IPS-20b (cell line): ENCODE measurements at regions not wholly inside any gene's neighbourhood (a gene's known extent, or its start where the extent isn't known, plus 50 kb on each side); places are given as distances from the start of the nearest gene placed in this dataset.

Experiments
- H3K27ac ChIP-seq: one replicate; pipeline ENCODE4 v1.5.1; 2013; ENCODE audit warnings: low read length
- H3K27me3 ChIP-seq: 2 replicates; pipeline ENCODE4 v1.6.1; 2013; ENCODE audit warnings: mild to moderate bottlenecking, low read length, inconsistent platforms; ENCODE audit not compliant: insufficient read depth
- H3K36me3 ChIP-seq: 2 replicates; pipeline ENCODE4 v1.6.1; 2013; ENCODE audit warnings: low read depth, mild to moderate bottlenecking, inconsistent platforms, low read length, moderate library complexity; ENCODE audit not compliant: insufficient read depth
- H3K4me1 ChIP-seq: 2 replicates; pipeline ENCODE4 v1.6.1; 2013; ENCODE audit warnings: mild to moderate bottlenecking, control low read depth, inconsistent platforms, low read length, moderate library complexity; ENCODE audit not compliant: insufficient read depth
- H3K4me3 ChIP-seq: 2 replicates; pipeline ENCODE4 v1.5.1; 2013; ENCODE audit warnings: mild to moderate bottlenecking, low read length, inconsistent platforms
- H3K9ac ChIP-seq: 2 replicates; pipeline ENCODE4 v1.6.1; 2013; ENCODE audit warnings: low read depth, mild to moderate bottlenecking, inconsistent platforms, low read length, moderate library complexity
- H3K9me3 ChIP-seq: 2 replicates; pipeline ENCODE4 v1.6.1; 2013; ENCODE audit warnings: mild to moderate bottlenecking, low read depth, low read length, inconsistent platforms; ENCODE audit not compliant: insufficient read depth

GRCh38 chr11:26044389-26044788 is 287.5 kb upstream of the ANO3 start:
- Histone ChIP-seq H3K36me3 (no peaks in the 10 kb centered on the region), H3K4me3 (no peak overlapping the region), H3K4me1 (no peaks in the 10 kb centered on the region), H3K27me3 (no peaks in the 10 kb centered on the region), H3K27ac (no peak overlapping the region), H3K9me3 (no peaks in the 10 kb centered on the region), H3K9ac (no peak overlapping the region)

GRCh38 chr11:26045082-26045481 is 286.8 kb upstream of the ANO3 start:
- Histone ChIP-seq H3K9ac (no peak overlapping the region), H3K27ac (no peak overlapping the region), H3K4me3 (no peak overlapping the region), H3K9me3 (no peaks in the 10 kb centered on the region), H3K4me1 (no peaks in the 10 kb centered on the region), H3K27me3 (no peaks in the 10 kb centered on the region), H3K36me3 (no peaks in the 10 kb centered on the region)

GRCh38 chr11:26048271-26048670 is 283.7 kb upstream of the ANO3 start:
- Histone ChIP-seq H3K27me3 (no peaks in the 10 kb centered on the region), H3K9me3 (no peaks in the 10 kb centered on the region), H3K9ac (no peak overlapping the region), H3K36me3 (no peaks in the 10 kb centered on the region), H3K4me1 (no peaks in the 10 kb centered on the region), H3K27ac (no peak overlapping the region), H3K4me3 (no peak overlapping the region)

GRCh38 chr11:26053966-26054365 is 278.0 kb upstream of the ANO3 start:
- Histone ChIP-seq H3K9ac (no peak overlapping the region), H3K36me3 (no peaks in the 10 kb centered on the region), H3K9me3 (no peaks in the 10 kb centered on the region), H3K4me1 (no peaks in the 10 kb centered on the region), H3K27me3 (no peaks in the 10 kb centered on the region), H3K27ac (no peak overlapping the region), H3K4me3 (no peak overlapping the region)

- no peaks in the 10 kb centered on the region for H3K9me3 ChIP-seq
- H3K27me3 ChIP-seq = no peaks in the 10 kb centered on the region
- H3K9ac ChIP-seq = no peak overlapping the region
- H3K4me1 ChIP-seq = no peaks in the 10 kb centered on the region
- H3K27ac ChIP-seq = no peak overlapping the region
- no peaks in the 10 kb centered on the region for H3K36me3 ChIP-seq
- H3K4me3 ChIP-seq = no peak overlapping the region
These were observed 269.3 kb upstream of the ANO3 start for GRCh38 chr11:26062660-26063059.

GRCh38 chr11:26063915-26064314 is 268.0 kb upstream of the ANO3 start:
- no peak overlapping the region for H3K27ac ChIP-seq
- no peak overlapping the region for H3K9ac ChIP-seq

GRCh38 chr11:26065944-26066343 is 266.0 kb upstream of the ANO3 start:
- Histone ChIP-seq H3K27ac (no peak overlapping the region), H3K27me3 (no peaks in the 10 kb centered on the region), H3K4me3 (no peak overlapping the region), H3K9me3 (no peaks in the 10 kb centered on the region), H3K4me1 (no peaks in the 10 kb centered on the region), H3K9ac (no peak overlapping the region), H3K36me3 (no peaks in the 10 kb centered on the region)

More at GRCh38 chr11:26063915-26064314, 268.0 kb upstream of the ANO3 start:
- Histone ChIP-seq H3K27me3 (no peaks in the 10 kb centered on the region), H3K4me1 (no peaks in the 10 kb centered on the region), H3K36me3 (no peaks in the 10 kb centered on the region), H3K4me3 (no peak overlapping the region), H3K9me3 (no peaks in the 10 kb centered on the region)

- Histone ChIP-seq H3K4me3 (no peak overlapping the region), H3K9me3 (no peaks in the 10 kb centered on the region), H3K9ac (no peak overlapping the region), H3K4me1 (no peaks in the 10 kb centered on the region), H3K36me3 (no peaks in the 10 kb centered on the region), H3K27me3 (no peaks in the 10 kb centered on the region), H3K27ac (no peak overlapping the region)
These were observed 261.1 kb upstream of the ANO3 start for GRCh38 chr11:26070714-26071380.

GRCh38 chr11:26072614-26073153 is 259.2 kb upstream of the ANO3 start:
- Histone ChIP-seq H3K27ac (no peak overlapping the region), H3K27me3 (no peaks in the 10 kb centered on the region), H3K9ac (no peak overlapping the region), H3K9me3 (no peaks in the 10 kb centered on the region), H3K4me3 (no peak overlapping the region), H3K4me1 (no peaks in the 10 kb centered on the region), H3K36me3 (no peaks in the 10 kb centered on the region)

- H3K4me1 ChIP-seq = no peaks in the 10 kb centered on the region
- no peak overlapping the region for H3K9ac ChIP-seq
- no peaks in the 10 kb centered on the region for H3K36me3 ChIP-seq
- no peaks in the 10 kb centered on the region for H3K9me3 ChIP-seq
- no peak overlapping the region for H3K4me3 ChIP-seq
- no peaks in the 10 kb centered on the region for H3K27me3 ChIP-seq
- no peak overlapping the region for H3K27ac ChIP-seq
These were observed 258.3 kb upstream of the ANO3 start for GRCh38 chr11:26073646-26074045.

GRCh38 chr11:26076233-26076990 is 255.5 kb upstream of the ANO3 start:
- H3K9me3 ChIP-seq = no peaks in the 10 kb centered on the region
- H3K4me3 ChIP-seq = no peak overlapping the region
- no peaks in the 10 kb centered on the region for H3K27me3 ChIP-seq
- H3K4me1 ChIP-seq = no peaks in the 10 kb centered on the region
- H3K9ac ChIP-seq = no peak overlapping the region
- no peaks in the 10 kb centered on the region for H3K36me3 ChIP-seq
- H3K27ac ChIP-seq = no peak overlapping the region

GRCh38 chr11:26078231-26078821 is 253.6 kb upstream of the ANO3 start:
- H3K27ac ChIP-seq = no peak overlapping the region
- H3K27me3 ChIP-seq = no peaks in the 10 kb centered on the region
- no peaks in the 10 kb centered on the region for H3K9me3 ChIP-seq
- no peak overlapping the region for H3K9ac ChIP-seq
- H3K36me3 ChIP-seq = no peaks in the 10 kb centered on the region
- no peak overlapping the region for H3K4me3 ChIP-seq
- no peaks in the 10 kb centered on the region for H3K4me1 ChIP-seq
